ENCODE measurements at regions not wholly inside any gene's neighbourhood (a gene's known extent, or its start where the extent isn't known, plus 50 kb on each side); places are given as distances from the start of the nearest gene placed in this dataset.

DNA sequence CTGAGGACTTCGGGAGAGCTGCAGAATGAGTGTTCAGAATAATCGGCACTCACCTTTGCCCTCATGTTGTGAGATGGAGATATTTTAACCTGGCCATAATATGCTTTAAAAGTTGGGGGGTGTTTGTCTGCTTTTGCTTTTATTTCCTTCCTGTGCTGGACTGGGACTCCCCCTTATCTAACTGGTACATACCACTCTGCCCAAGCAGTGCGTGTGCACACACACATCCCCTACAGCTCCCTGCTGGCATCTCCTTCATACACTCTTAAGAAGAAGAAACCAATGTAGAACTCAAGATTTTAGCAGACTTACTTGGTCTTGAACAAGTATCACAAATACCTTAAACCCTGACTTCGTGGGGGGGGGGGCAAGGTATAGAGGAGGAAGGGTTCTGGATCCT, 146.2 kb upstream of the DMRT1 start:
- no peak for DNase-seq

- DNase-seq = no peak
Observed at GRCh38 chr9:696332-697323, 144.9 kb upstream of the DMRT1 start.

DNA sequence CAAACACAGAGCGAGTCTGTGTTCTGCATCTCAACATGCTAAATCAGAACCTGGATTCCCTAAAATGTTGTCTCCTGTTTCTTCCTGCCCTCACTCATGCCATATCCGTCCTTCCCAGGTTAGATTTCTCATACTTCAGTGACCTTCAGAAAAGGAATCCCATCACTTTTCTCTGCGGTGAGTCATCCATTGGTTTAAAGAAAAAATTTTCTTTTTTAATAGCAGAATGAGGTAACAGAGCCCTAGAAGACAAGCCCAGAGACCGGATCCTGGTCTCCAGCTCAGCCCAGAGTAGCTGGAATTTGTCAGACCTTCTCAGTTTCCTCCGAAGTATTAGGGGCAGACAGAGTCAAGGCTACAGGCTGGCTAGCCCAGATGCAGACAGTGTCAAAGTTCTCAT, 143.2 kb upstream of the DMRT1 start:
- DNase-seq = no peak

DNA sequence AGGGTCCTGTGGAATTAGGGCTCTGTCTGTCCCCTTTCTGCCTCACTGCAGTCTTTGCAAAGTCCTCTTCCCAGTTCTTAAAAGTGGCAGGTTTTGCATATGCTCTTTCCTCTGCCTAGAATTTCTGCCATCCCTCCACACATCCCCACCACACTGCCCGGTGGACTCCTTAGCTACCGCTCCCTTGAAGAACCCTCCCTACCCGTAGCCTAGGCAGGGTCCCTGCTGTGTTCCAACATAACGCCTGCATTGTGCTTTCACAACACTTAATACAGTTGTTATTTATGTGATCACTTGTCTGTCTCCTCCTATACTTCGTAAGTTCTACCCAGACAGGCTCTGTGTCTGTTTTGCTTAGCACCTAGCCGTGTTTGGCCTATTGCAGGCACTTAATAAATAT, 142.5 kb upstream of the DMRT1 start:
- no peak for DNase-seq

GRCh38 chr9:699396-699795, 142.1 kb upstream of the DMRT1 start:
- DNase-seq = no peak

- no peak for DNase-seq
Observed at GRCh38 chr9:700365-701282, 140.9 kb upstream of the DMRT1 start.

DNA sequence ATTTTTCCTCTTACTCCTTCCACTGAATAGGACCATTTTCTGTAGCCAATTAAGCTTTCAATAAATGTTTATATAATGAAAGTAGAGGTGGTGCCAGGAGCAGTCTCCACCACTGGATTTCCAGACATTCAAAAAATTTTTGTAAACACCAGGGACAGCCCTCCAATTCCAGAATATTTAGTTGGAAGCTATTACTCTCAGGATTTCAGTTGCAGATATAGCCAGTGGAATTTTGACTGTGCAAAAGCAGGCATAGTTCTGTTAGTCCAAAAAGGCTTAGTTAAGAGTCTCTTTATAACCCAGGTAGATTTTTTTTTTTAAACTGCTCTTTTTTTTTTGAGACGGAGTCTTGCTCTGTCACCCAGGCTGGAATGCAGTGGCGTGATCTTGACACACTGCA, 138.1 kb upstream of the DMRT1 start:
- no peak for DNase-seq

DNA sequence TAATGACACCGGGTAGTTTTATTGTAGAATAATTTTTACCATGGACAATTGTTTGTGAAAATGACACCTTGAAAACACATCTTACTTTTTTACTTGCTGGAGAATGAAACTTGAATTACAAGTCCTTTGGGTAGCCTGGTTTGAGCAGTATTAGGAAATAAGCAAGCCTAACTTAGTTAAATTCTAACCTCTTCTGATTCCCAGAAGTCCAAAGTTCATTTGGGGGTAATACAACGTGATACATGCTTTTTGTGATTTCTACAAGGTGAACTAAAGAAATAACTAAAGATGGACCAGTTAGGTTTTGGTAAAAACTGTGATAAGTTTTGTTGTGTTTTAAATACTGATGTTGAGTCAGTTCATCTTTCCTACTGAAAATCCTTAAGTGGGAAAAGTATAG, 135.4 kb upstream of the DMRT1 start:
- no peak for DNase-seq

DNA sequence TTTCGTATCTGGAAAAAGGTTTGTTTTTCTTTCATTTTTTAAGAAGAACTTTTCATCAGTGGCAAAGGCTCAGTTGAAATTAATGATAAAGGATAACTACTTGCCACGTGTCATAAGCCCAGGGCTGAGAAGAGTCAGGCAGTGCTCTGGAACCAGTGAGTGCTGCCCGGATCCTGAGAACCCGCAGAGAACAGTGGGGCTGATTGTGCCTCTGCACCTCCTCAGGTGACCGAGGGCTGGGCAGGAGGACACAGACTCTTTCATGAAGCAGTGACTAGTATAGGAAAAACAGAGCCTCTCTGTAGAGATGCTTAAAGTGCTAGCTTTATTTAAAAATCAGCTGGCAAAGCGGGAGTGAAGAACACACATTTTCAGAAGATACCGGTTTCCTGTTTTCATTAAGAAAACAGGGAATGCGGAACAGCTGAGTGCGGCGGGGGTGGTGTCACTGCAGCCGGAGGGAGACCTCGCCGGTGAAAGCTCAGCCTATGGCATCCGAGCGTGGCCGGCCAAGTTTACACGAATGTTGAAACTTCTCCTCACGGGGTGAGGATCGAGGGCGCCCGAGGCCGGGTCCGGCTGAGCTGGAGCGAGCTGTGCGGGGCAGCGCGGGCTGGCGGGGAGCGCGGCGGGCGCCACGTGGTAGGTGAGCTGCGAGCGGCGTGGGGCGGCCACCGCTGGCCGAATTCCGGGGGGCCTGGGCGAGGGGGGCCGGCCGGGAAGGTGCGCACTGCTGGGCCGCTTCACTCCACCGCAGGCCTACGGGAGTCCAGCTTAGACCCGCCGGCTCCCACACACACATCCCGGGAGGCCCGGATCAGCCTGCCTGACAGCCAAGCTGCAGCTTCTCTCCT, 134.7 kb upstream of the DMRT1 start:
- DNase-seq = peak; percentile 28

- no peak for DNase-seq
Observed at GRCh38 chr9:708182-708550, 133.3 kb upstream of the DMRT1 start.

GRCh38 chr9:708551-709432, 132.7 kb upstream of the DMRT1 start:
- no peak for DNase-seq

DNA sequence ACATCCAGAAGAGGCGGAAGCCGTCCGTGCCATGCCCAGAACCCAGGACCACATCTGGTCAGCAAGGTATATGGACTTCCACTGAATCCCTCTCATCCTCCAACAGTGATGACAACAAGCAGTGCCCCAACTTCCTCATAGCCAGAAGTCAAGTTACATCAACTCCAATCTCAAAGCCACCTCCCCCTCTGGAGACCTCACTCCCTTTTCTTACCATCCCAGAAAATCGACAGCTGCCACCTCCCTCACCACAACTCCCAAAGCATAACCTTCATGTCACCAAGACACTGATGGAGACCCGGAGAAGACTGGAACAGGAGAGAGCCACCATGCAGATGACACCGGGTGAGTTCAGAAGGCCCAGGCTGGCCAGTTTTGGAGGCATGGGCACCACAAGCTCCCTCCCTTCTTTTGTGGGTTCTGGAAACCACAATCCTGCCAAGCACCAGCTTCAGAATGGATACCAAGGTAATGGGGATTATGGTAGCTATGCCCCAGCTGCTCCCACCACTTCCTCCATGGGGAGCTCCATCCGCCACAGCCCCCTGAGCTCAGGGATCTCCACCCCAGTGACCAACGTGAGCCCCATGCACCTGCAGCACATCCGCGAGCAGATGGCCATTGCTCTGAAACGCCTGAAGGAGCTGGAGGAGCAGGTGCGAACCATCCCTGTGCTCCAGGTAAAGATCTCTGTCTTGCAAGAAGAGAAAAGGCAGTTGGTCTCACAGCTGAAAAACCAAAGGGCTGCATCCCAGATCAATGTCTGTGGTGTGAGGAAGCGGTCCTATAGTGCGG, 130.3 kb upstream of the DMRT1 start:
- DNase-seq = no peak

GRCh38 chr9:711761-712553, 129.5 kb upstream of the DMRT1 start:
- no peak for DNase-seq

DNA sequence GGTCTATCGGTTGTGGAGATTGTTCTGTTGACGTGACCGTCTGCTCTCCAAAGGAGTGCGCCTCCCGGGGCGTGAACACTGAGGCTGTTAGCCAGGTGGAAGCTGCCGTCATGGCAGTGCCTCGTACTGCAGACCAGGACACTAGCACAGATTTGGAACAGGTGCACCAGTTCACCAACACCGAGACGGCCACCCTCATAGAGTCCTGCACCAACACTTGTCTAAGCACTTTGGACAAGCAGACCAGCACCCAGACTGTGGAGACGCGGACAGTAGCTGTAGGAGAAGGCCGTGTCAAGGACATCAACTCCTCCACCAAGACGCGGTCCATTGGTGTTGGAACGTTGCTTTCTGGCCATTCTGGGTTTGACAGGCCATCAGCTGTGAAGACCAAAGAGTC, 128.9 kb upstream of the DMRT1 start:
- DNase-seq = no peak

- DNase-seq = no peak
Observed at GRCh38 chr9:713091-713490, 128.4 kb upstream of the DMRT1 start.

DNA sequence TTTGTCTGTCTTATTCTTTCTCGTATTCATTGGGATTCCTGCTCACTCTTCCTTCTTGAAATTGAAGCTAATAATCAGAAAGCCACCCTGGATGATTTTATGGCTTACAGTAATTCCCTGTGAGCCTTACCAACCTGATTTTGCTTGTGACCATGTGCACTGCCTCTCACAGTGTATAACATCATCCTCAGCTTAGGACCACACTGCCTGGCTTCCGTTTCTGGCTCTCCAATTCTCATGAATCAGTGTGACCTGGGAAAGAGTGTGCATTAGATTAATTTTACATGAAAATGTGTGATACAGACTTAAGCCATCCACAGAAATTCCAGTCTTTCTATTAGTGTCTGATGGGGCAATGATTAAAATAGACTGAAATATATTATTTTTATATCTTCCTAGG, 126.8 kb upstream of the DMRT1 start:
- DNase-seq = no peak

DNA sequence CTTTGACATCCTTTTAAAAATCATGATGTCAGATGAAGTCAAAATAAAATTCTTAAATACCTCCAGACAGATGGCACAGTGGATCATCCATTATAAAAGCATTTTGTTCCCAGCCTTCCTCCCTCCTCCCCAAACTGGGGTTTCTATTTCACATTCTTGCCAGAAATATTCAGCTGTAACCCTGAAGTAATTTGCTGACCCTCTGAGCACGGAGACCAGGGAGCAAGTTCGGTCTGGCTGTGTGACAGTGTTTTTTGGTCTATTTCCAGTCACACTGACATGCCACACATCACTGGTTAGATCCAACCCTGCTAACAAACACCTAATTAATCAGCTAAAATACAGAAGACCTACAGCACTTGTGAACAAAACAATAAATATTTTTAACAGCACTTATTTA, 126.2 kb upstream of the DMRT1 start:
- no peak for DNase-seq

DNA sequence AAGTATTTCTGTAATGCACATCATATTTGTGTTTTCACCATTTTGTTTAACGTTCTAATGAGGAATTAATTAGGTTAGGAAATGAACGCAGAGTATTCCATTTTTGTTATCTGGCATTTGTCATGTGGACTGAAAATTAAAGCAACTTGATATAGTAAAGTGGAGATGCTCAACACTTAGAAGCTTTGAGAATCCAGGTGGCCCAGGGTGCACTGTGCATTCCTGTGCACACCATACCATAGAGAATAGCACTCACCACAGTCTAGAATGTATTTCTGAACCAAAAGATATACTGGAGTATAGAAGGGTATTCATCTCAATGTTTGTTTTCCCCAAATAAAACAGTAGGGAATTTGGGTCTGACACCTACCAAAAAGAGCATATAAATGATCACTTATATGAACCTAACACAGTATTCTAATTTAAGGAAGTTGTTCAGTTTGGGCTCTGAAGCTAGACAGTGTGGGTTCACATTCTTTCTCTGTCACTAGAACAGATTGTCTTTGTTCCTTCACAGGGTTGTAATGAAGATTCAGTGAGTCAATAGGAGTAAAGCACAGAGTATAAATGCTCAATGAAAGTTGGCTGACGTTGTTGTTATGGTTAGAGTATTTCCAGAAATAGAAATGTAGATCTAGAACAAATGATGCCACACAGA, 125.6 kb upstream of the DMRT1 start:
- DNase-seq = no peak

- no peak for DNase-seq
Observed at GRCh38 chr9:717722-718121, 123.8 kb upstream of the DMRT1 start.

All from GF-D8 (cell line).